Right atrium auricular region (tissue), 2 donors: ENCODE measurements at regions not wholly inside any gene's neighbourhood (a gene's known extent, or its start where the extent isn't known, plus 50 kb on each side); places are given as distances from the start of the nearest gene placed in this dataset.

Experiments used
- DNase-seq: peaks from one replicate; pipeline ENCODE4 v3.0.0-alpha.2; 2019; ENCODE audit warnings: low spot score
- H3K27ac ChIP-seq, 2 donors: fragments of 200-600 bp; sonication (generic); 1 replicate in 1 of 2; 2 replicates in 1 of 2; pipeline ENCODE4 v1.5.1; 2016 to 2019
- H3K27me3 ChIP-seq, 2 donors: fragments of 200-600 bp; sonication (generic); one replicate each; pipeline versions ENCODE4 v1.5.1 to v1.6.0; 2017 to 2019
- H3K36me3 ChIP-seq: fragments of 200-600 bp; sonication (generic); one replicate; pipeline ENCODE4 v1.5.1; 2016
- H3K4me1 ChIP-seq, 2 donors: fragments of 200-600 bp; sonication (generic); one replicate each; pipeline versions ENCODE4 v1.5.1 to v1.6.0; 2017 to 2019
- H3K4me3 ChIP-seq, 2 donors: fragments of 200-600 bp; sonication (generic); 1 replicate in 1 of 2; 2 replicates in 1 of 2; pipeline ENCODE4 v1.5.1; 2017 to 2019; ENCODE audit warnings: mild to moderate bottlenecking in 1 of 2, moderate library complexity in 1 of 2
- H3K9me3 ChIP-seq, 2 donors: fragments of 200-600 bp; sonication (generic); one replicate each; pipeline ENCODE4 v1.5.1; 2019
- TF ChIP-seq, protein P1 (sequence below), 2 donors: fragments of 200-600 bp; sonication (generic); IDR thresholded peaks; one replicate each; pipeline ENCODE4 v1.5.1; 2019; ENCODE audit warnings: antibody characterized with exemption in 2 of 2

DNA sequence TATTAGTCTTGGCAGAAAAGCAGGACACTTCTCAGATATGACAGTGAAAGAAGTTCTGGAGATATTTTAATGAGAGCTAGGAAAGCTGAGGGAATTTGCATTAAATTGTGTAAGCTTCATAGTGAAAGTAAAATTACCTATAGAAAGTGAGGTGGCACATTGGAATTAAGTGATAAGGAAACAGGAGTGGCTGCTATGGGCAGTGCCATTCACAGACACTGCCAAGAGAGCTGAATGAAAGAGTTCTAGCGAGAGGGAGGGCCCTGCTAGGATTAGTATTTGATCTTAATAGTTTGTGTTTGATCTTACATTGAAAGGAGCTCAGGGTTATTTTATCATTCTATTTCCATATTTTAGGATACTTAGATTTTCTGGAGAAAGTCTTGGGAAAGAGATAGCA is 351.9 kb downstream of the DDX10 start:
- Histone ChIP-seq H3K27me3 (no peaks in the 10 kb centered on the region), H3K4me3 (no peak overlapping the region), H3K27ac (no peak overlapping the region), H3K4me1 (no peaks in the 10 kb centered on the region), H3K36me3 (no peaks in the 10 kb centered on the region), H3K9me3 (no peaks in the 10 kb centered on the region)
- TF ChIP-seq, protein P1, sequence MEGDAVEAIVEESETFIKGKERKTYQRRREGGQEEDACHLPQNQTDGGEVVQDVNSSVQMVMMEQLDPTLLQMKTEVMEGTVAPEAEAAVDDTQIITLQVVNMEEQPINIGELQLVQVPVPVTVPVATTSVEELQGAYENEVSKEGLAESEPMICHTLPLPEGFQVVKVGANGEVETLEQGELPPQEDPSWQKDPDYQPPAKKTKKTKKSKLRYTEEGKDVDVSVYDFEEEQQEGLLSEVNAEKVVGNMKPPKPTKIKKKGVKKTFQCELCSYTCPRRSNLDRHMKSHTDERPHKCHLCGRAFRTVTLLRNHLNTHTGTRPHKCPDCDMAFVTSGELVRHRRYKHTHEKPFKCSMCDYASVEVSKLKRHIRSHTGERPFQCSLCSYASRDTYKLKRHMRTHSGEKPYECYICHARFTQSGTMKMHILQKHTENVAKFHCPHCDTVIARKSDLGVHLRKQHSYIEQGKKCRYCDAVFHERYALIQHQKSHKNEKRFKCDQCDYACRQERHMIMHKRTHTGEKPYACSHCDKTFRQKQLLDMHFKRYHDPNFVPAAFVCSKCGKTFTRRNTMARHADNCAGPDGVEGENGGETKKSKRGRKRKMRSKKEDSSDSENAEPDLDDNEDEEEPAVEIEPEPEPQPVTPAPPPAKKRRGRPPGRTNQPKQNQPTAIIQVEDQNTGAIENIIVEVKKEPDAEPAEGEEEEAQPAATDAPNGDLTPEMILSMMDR (IDR thresholded peaks at IDR 0.05), result no peak
- no peak for DNase-seq

DNA sequence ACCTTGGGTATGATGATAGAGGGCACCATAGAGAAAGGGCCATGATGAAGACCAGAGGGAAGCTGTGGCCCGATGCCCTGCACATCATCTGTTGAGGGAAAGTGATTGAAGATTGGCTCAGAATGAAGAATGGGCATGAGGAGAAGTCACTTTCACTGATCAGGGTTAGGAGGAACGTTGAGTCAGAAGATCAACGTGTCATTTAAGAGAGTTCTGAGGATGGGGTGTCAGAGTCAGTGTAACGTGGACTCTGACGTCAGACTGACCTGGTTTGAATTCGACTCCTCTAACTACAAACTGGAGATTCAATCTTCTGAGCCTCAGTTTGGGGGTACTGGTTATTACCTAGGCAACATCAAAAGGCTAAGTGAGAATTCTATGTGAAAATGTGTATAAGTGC is 352.6 kb downstream of the DDX10 start:
- Histone ChIP-seq H3K36me3 (no peaks in the 10 kb centered on the region), H3K27me3 (no peaks in the 10 kb centered on the region), H3K4me1 (no peaks in the 10 kb centered on the region), H3K27ac (no peak overlapping the region), H3K9me3 (no peaks in the 10 kb centered on the region), H3K4me3 (no peak overlapping the region)
- TF ChIP-seq, protein P1 (IDR thresholded peaks at IDR 0.05), result no peak
- no peak for DNase-seq

DNA sequence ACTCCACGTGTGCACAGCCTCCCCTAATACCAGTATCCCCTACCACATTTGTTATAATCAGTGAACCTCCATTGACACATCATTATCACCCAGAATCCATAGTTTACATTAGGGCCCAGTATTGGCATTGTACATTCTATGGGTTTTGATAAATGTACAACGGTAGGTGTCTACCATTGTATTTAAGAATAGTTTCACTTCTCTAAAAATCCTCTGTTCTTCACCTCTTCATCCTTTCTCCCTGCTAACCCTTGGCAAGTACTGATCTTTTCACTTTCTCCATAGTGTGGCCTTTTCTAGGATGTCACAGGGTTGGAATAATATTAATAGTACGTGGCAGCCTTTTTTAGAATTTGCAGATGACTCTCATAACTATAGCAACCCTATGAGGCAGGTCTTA is 353.8 kb downstream of the DDX10 start:
- H3K36me3 ChIP-seq, result no peaks in the 10 kb centered on the region
- TF ChIP-seq, protein P1 (IDR thresholded peaks at IDR 0.05), result no peak
- no peaks in the 10 kb centered on the region for H3K4me1 ChIP-seq
- H3K9me3 ChIP-seq, result no peaks in the 10 kb centered on the region
- no peak for DNase-seq
- H3K4me3 ChIP-seq, result no peak overlapping the region
- no peak overlapping the region for H3K27ac ChIP-seq
- H3K27me3 ChIP-seq, result no peaks in the 10 kb centered on the region

DNA sequence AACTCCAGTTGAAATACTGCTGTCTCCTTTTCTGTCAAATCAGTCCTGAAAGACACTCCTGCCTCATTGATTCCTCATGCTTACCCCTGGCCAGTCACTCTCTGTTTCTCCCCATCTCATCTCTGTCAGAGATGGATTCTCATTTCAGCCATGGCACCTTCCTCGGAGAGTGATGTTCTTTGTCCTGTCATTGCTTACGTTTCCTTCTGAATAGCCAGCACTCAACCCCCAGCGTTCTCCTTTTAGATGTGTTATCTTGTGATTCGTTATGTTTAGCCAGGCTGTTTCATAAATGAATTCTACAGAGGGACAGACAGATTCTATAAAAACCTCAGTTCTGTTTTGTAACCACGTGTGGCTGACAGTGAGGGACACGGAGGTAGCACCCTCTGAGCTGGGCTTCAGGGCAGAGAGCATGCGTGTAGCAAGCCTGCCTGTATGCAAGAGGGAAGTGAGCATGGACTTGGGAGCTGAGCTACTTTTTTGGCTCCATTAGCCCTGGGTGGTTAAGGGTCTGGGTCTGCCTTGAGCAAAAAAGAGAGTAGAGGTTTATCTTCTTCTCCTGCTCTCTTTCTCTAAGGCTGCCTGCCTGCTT is 354.6 kb downstream of the DDX10 start:
- Histone ChIP-seq H3K27me3 (no peaks in the 10 kb centered on the region), H3K9me3 (no peaks in the 10 kb centered on the region), H3K27ac (no peak overlapping the region), H3K4me1 (no peaks in the 10 kb centered on the region), H3K36me3 (no peaks in the 10 kb centered on the region), H3K4me3 (no peak overlapping the region)
- TF ChIP-seq, protein P1 (IDR thresholded peaks at IDR 0.05), result no peak
- DNase-seq, result no peak

DNA sequence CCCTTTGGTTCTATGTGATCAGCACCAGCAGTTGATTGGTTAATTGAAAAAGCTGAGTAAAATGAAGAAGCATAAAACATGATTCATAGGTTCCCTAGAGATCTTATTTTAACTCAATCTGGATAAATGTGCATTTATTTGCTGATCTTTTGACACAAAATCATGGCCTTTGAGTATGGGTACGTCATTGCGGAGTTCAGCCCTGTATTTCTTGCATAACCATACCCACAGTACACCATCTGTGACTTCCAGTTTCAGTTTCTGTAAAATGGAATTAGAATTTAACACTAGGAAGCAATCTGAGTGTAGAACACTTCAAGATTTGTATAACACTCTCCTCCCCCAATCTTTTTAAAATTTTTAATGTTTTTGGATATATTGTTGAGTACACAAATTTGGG is 358.2 kb downstream of the DDX10 start:
- TF ChIP-seq, protein P1 (IDR thresholded peaks at IDR 0.05), result no peak
- no peaks in the 10 kb centered on the region for H3K4me1 ChIP-seq
- no peaks in the 10 kb centered on the region for H3K27me3 ChIP-seq
- H3K27ac ChIP-seq, result no peak overlapping the region
- H3K9me3 ChIP-seq, result peaks cover 0 to 6% of the 10 kb centered on the region in 2 donors
- H3K36me3 ChIP-seq, result no peaks in the 10 kb centered on the region
- no peak for DNase-seq
- no peak overlapping the region for H3K4me3 ChIP-seq

DNA sequence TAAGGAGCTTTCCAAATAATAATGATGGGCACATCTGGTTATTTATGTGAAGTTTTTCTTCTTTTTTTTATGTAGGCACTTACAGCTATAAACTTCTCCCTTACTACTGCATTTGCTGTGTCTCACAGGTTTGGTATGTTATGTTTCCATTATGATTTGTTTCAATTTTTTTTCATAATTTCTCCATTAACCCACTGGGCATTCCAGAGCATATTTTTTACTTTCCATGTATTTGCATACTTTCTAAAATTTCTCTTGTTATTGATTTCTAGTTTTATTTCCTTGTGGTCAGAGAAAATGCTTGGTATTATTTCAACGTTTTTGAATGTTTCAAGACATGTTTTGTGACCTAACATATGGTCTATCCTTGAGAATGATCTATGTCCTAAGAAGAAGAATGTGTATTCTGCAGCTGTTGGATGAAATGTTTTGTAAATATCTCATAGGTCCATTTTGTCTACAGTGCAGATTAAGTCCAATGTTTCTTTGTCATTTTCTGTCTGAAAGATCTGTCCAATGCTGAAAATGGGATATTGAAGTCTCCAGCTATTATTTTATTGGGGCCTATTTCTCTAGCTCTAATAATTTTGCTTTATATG is 362.1 kb downstream of the DDX10 start:
- no peaks in the 10 kb centered on the region for H3K36me3 ChIP-seq
- no peak for DNase-seq
- H3K9me3 ChIP-seq, result peaks cover 0 to 6% of the 10 kb centered on the region in 2 donors
- H3K27ac ChIP-seq, result no peak overlapping the region
- no peaks in the 10 kb centered on the region for H3K27me3 ChIP-seq
- TF ChIP-seq, protein P1 (IDR thresholded peaks at IDR 0.05), result no peak
- no peak overlapping the region for H3K4me3 ChIP-seq
- no peaks in the 10 kb centered on the region for H3K4me1 ChIP-seq
